H1 (cell line): ENCODE measurements at regions not wholly inside any gene's neighbourhood (a gene's known extent, or its start where the extent isn't known, plus 50 kb on each side); places are given as distances from the start of the nearest gene placed in this dataset.

Experiments used
- CTCF ChIA-PET: fragments of 300-600 bp; sonication (Branson Sonifier 250); formaldehyde crosslinking; loops from one replicate; lab custom pipeline; 2021; ENCODE audit not compliant: partially characterized antibody; lab: Charles Lee
- POLR2A ChIA-PET: fragments of 300-600 bp; sonication (Branson Sonifier 250); formaldehyde crosslinking; loops from one replicate; lab custom pipeline; 2021; ENCODE audit warnings: inconsistent platforms; ENCODE audit not compliant: partially characterized antibody; lab: Charles Lee
- DNase-seq, 2 experiments: peaks; one replicate each; pipeline versions ENCODE4 v3.0.0 to v3.0.0-alpha.2; 2010 to 2022; ENCODE audit warnings: low spot score in 2 of 2, low read depth in 1 of 2, mixed read lengths in 1 of 2
- FAIRE-seq: peaks from 2 replicates; lab custom pipeline; 2011; peaks lifted over from hg19 to GRCh38; lab: Jason Lieb, UNC
- H2AFZ ChIP-seq: 2 replicates; pipeline ENCODE4 v1.8.1; 2012; ENCODE audit warnings: low read length, inconsistent platforms
- H2AK5ac ChIP-seq: 2 replicates; pipeline ENCODE4 v1.6.1; 2013; ENCODE audit warnings: low read depth, low read length
- H2BK120ac ChIP-seq: replicated peaks from 2 replicates; pipeline ENCODE3; 2013; ENCODE audit warnings: low read depth, low read length, inconsistent platforms
- H2BK12ac ChIP-seq: 2 replicates; pipeline ENCODE4 v1.6.1; 2013; ENCODE audit warnings: low read depth, low read length
- H2BK15ac ChIP-seq: 2 replicates; pipeline ENCODE4 v1.6.1; 2013; ENCODE audit warnings: low read length
- H2BK20ac ChIP-seq: 2 replicates; pipeline ENCODE4 v1.6.1; 2013; ENCODE audit warnings: low read length
- H2BK5ac ChIP-seq: 2 replicates; pipeline ENCODE4 v1.6.1; 2013; ENCODE audit warnings: low read depth, low read length
- H3K14ac ChIP-seq: 2 replicates; pipeline ENCODE4 v1.6.1; 2013; ENCODE audit warnings: inconsistent platforms; ENCODE audit not compliant: insufficient read length
- H3K18ac ChIP-seq: 2 replicates; pipeline ENCODE4 v1.6.1; 2013; ENCODE audit warnings: low read length; ENCODE audit errors: extremely low read depth
- H3K23ac ChIP-seq: 2 replicates; pipeline ENCODE4 v1.6.1; 2013; ENCODE audit warnings: inconsistent platforms; ENCODE audit not compliant: insufficient read length
- H3K23me2 ChIP-seq: 2 replicates; pipeline ENCODE4 v1.6.1; 2013; ENCODE audit warnings: low read depth, low read length
- H3K27ac ChIP-seq: 2 replicates; pipeline ENCODE4 v1.6.1; 2011; ENCODE audit warnings: low read depth, low read length, inconsistent platforms
- H3K27me3 ChIP-seq, 4 experiments: replicated peaks in 1 of 4; 1 replicate in 1 of 4; 2 replicates in 3 of 4; pipeline versions ENCODE4 v1.6.1 to v1.8.1; 2011 to 2013; ENCODE audit warnings: low read length in 3 of 4, mild to moderate bottlenecking in 3 of 4, inconsistent platforms in 2 of 4, mixed read lengths in 2 of 4, moderate library complexity in 1 of 4; ENCODE audit not compliant: control insufficient read depth in 3 of 4, insufficient read depth in 3 of 4; ENCODE audit errors: extremely low read depth in 1 of 4
- H3K36me3 ChIP-seq, 4 experiments: 2 replicates each; pipeline versions ENCODE4 v1.6.1 to v1.8.1; 2011 to 2013; ENCODE audit warnings: mild to moderate bottlenecking in 4 of 4, low read length in 3 of 4, moderate library complexity in 2 of 4, control low read depth in 1 of 4, inconsistent platforms in 1 of 4; ENCODE audit not compliant: insufficient read depth in 4 of 4, control insufficient read depth in 2 of 4
- H3K4ac ChIP-seq: replicated peaks from 2 replicates; pipeline ENCODE3; 2013; ENCODE audit warnings: low read length, low read depth, mixed read lengths, inconsistent platforms; ENCODE audit not compliant: insufficient read length
- H3K4me1 ChIP-seq, 4 experiments: replicated peaks in 1 of 4; 1 replicate in 1 of 4; 2 replicates in 3 of 4; pipeline versions ENCODE4 v1.6.1 to v1.8.1; 2011 to 2013; ENCODE audit warnings: low read length in 3 of 4, inconsistent platforms in 2 of 4, mixed read lengths in 1 of 4; ENCODE audit not compliant: insufficient read depth in 4 of 4, control insufficient read depth in 3 of 4
- H3K4me2 ChIP-seq, 2 experiments: 2 replicates each; pipeline versions ENCODE4 v1.6.1 to v1.8.1; 2011 to 2013; ENCODE audit warnings: low read depth in 2 of 2, low read length in 2 of 2, control low read depth in 1 of 2, inconsistent platforms in 1 of 2, mild to moderate bottlenecking in 1 of 2; ENCODE audit not compliant: insufficient read depth in 1 of 2
- H3K4me3 ChIP-seq, 4 experiments: fragments of 200-600, 300-600 bp in 1 of 4; sonication (generic), shearing (Covaris generic), sonication (Bioruptor Twin) in 1 of 4; 2 replicates each; pipeline versions ENCODE4 v1.5.1 to v1.8.1; 2011 to 2016; ENCODE audit warnings: low read length in 4 of 4, low read depth in 3 of 4, control low read depth in 2 of 4, inconsistent platforms in 2 of 4, mild to moderate bottlenecking in 2 of 4, mixed read lengths in 1 of 4, moderate library complexity in 1 of 4; ENCODE audit not compliant: insufficient read depth in 2 of 4; ENCODE audit errors: extremely low read depth in 1 of 4
- H3K56ac ChIP-seq: replicated peaks from 2 replicates; pipeline ENCODE3; 2013; ENCODE audit warnings: low read depth, mild to moderate bottlenecking, mixed read lengths, low read length, inconsistent platforms; ENCODE audit not compliant: insufficient read length
- H3K79me1 ChIP-seq: 2 replicates; pipeline ENCODE4 v1.6.1; 2013; ENCODE audit warnings: low read depth, low read length, control low read depth
- H3K79me2 ChIP-seq, 2 experiments: 2 replicates each; pipeline versions ENCODE4 v1.6.1 to v1.8.1; 2012 to 2013; ENCODE audit warnings: low read length in 2 of 2, mild to moderate bottlenecking in 2 of 2, inconsistent platforms in 1 of 2; ENCODE audit not compliant: insufficient read depth in 2 of 2, control insufficient read depth in 1 of 2
- H3K9ac ChIP-seq, 4 experiments: replicated peaks in 1 of 4; 1 replicate in 1 of 4; 2 replicates in 3 of 4; pipeline versions ENCODE4 v1.6.1 to v1.8.1; 2011 to 2013; ENCODE audit warnings: low read depth in 3 of 4, low read length in 3 of 4, control low read depth in 2 of 4, mild to moderate bottlenecking in 2 of 4, moderate library complexity in 2 of 4, inconsistent platforms in 1 of 4; ENCODE audit errors: extremely low read depth in 1 of 4
- H3K9me3 ChIP-seq, 2 experiments: 2 replicates each; pipeline versions ENCODE4 v1.6.1 to v1.8.1; 2012 to 2013; ENCODE audit warnings: mild to moderate bottlenecking in 2 of 2, moderate library complexity in 2 of 2, control low read depth in 1 of 2, inconsistent platforms in 1 of 2, low read depth in 1 of 2, low read length in 1 of 2, mixed read lengths in 1 of 2; ENCODE audit not compliant: insufficient read depth in 2 of 2
- H4K20me1 ChIP-seq, 2 experiments: replicated peaks in 1 of 2; 2 replicates each; pipeline versions ENCODE3 to v1.8.1; 2011 to 2013; ENCODE audit warnings: inconsistent platforms in 2 of 2, low read length in 2 of 2, mild to moderate bottlenecking in 1 of 2; ENCODE audit not compliant: insufficient read depth in 2 of 2, control insufficient read depth in 1 of 2
- H4K5ac ChIP-seq: 2 replicates; pipeline ENCODE4 v1.6.1; 2013; ENCODE audit warnings: low read length, low read depth, mixed read lengths, inconsistent platforms; ENCODE audit not compliant: insufficient read length
- H4K8ac ChIP-seq: 2 replicates; pipeline ENCODE4 v1.8.0; 2013; ENCODE audit warnings: mild to moderate bottlenecking, moderate library complexity, low read length, inconsistent platforms; ENCODE audit not compliant: insufficient read depth; ENCODE audit errors: extremely low read depth
- H4K91ac ChIP-seq: replicated peaks from 2 replicates; pipeline ENCODE3; 2013; ENCODE audit warnings: low read length, mixed read lengths, inconsistent platforms; ENCODE audit not compliant: insufficient read length
- CBX8 ChIP-seq: fragments of 300-800, 300-1000 bp; sonication (generic); IDR thresholded peaks from 2 replicates; pipeline ENCODE4 v1.7.1; 2016; ENCODE audit warnings: low read depth, low read length, borderline replicate concordance
- CEBPB ChIP-seq: IDR thresholded peaks from 2 replicates; pipeline ENCODE4 v1.6.1; 2012; ENCODE audit warnings: low read depth, low read length
- EGR1 ChIP-seq: IDR thresholded peaks from 2 replicates; pipeline ENCODE4 v1.6.1; 2011; ENCODE audit warnings: low read depth, low read length, borderline replicate concordance
- FOSL1 ChIP-seq: IDR thresholded peaks from 2 replicates; pipeline ENCODE4 v1.6.1; 2011; ENCODE audit warnings: mild to moderate bottlenecking, low read depth, low read length, moderate library complexity; ENCODE audit not compliant: insufficient read depth
- GTF2F1 ChIP-seq: IDR thresholded peaks from 2 replicates; pipeline ENCODE4 v1.6.1; 2012; ENCODE audit warnings: low read depth, low read length, improper control_type of control experiment, borderline replicate concordance
- MAFK ChIP-seq: IDR thresholded peaks from 2 replicates; pipeline ENCODE4 v1.6.1; 2012; ENCODE audit warnings: low read depth, mild to moderate bottlenecking, improper control_type of control experiment, low read length
- NANOG ChIP-seq: IDR thresholded peaks from 2 replicates; pipeline ENCODE4 v1.6.1; 2011; ENCODE audit warnings: low read length, low read depth, mild to moderate bottlenecking, inconsistent platforms; ENCODE audit not compliant: insufficient read depth, poor library complexity, severe bottlenecking
- PHF8 ChIP-seq: fragments of 200-600 bp; sonication (generic); conservative IDR thresholded peaks from 2 replicates; pipeline ENCODE4 v1.7.1; 2012; ENCODE audit warnings: low read depth, mild to moderate bottlenecking, inconsistent platforms, low read length, moderate library complexity
- POLR2AphosphoS5 ChIP-seq: IDR thresholded peaks from 2 replicates; pipeline ENCODE4 v1.6.1; 2011; ENCODE audit warnings: low read depth, low read length
- RBBP5 ChIP-seq: IDR thresholded peaks from 2 replicates; pipeline ENCODE4 v1.7.1; 2012; ENCODE audit warnings: low read depth, mild to moderate bottlenecking, inconsistent platforms, low read length, moderate library complexity, borderline replicate concordance
- RNF2 ChIP-seq: fragments of 200-900, 300-1000 bp; sonication (generic); IDR thresholded peaks from 2 replicates; pipeline ENCODE4 v1.7.1; 2016; ENCODE audit warnings: borderline replicate concordance, low read depth, mild to moderate bottlenecking, antibody characterized with exemption, low read length; ENCODE audit not compliant: poor library complexity, severe bottlenecking; ENCODE audit errors: missing control alignments
- SP1 ChIP-seq: IDR thresholded peaks from 2 replicates; pipeline ENCODE4 v1.6.1; 2011; ENCODE audit warnings: low read depth, low read length
- SUZ12 ChIP-seq: fragments of 200-600 bp; sonication (generic); IDR thresholded peaks from 2 replicates; pipeline ENCODE4 v1.6.1; 2012; ENCODE audit warnings: mild to moderate bottlenecking, inconsistent platforms, low read length, moderate library complexity, mixed read lengths
- WGBS, 2 experiments: shearing (Covaris generic) in 1 of 2; methylation state at CpG; one replicate each; pipeline versions ENCODE4 v1.1.6 to v1.1.7; 2013 to 2015; ENCODE audit warnings: low lambda C conversion rate in 2 of 2, mixed read lengths in 2 of 2, inconsistent platforms in 1 of 2, low coverage in 1 of 2, missing lambda C conversion rate in 1 of 2; ENCODE audit not compliant: insufficient replicate concordance in 2 of 2, insufficient coverage in 1 of 2, insufficient read length in 1 of 2; ENCODE audit errors: extremely low coverage in 1 of 2, missing lambda C conversion rate in 1 of 2; 5-methylcytosine and 5-hydroxymethylcytosine counted together
- TF ChIP-seq, protein P1 (sequence below): IDR thresholded peaks from 2 replicates; pipeline ENCODE4 v1.6.1; 2011; ENCODE audit warnings: low read depth, mild to moderate bottlenecking, low read length; ENCODE audit not compliant: insufficient read depth

DNA sequence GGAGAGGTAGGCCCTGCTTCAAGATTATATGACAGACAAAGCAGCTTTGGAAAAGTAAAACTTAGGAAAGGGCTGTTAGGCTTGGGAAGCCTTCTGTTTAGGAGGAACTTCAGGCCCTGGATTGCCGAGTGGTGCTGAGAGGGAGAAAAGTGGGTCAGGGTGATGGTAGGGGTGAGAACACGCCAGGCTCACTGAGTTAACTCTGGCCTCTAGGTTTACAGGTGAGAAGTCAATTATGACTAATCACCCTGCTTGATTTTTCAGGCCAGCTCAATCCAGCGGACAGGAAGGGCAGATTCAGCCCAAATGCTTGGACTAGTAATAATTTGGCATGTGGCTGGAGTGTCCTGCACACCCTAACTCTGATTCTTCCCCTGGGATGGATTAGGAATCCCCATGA lies 365.1 kb upstream of the LMCD1 start:
- Histone ChIP-seq H3K27ac (no peak overlapping the region), H2BK15ac (no peak overlapping the region), H4K91ac (no peak overlapping the region), H3K4me2 (no peak overlapping the region), H3K36me3 (no peaks in the 10 kb centered on the region; a peak in 1 of 8 replicates), H2AK5ac (no peak overlapping the region), H3K18ac (no peak overlapping the region), H3K4ac (no peak overlapping the region), H3K79me1 (no peaks in the 10 kb centered on the region), H3K27me3 (no peaks in the 10 kb centered on the region), H4K8ac (no peak overlapping the region), H2BK5ac (no peak overlapping the region), H3K9me3 (0 out of 4 replicates have a peak, but pooled peaks cover 0 to 2% of the 10 kb centered on the region in 2 experiments), H3K9ac (no peak overlapping the region), H3K56ac (no peak overlapping the region), H2BK20ac (no peak overlapping the region), H3K23ac (no peak overlapping the region), H3K14ac (no peak overlapping the region), H2AFZ (no peak overlapping the region), H3K23me2 (no peaks in the 10 kb centered on the region), H4K5ac (no peak overlapping the region), H3K4me1 (no peaks in the 10 kb centered on the region), H3K79me2 (no peaks in the 10 kb centered on the region), H2BK120ac (no peak overlapping the region), H2BK12ac (no peak overlapping the region), H3K4me3 (no peak overlapping the region), H4K20me1 (no peaks in the 10 kb centered on the region)
- FAIRE-seq (no peak), DNase-seq (no peak)
- CTCF ChIA-PET: interaction anchor here (1.1 to 1.2 kb wide), 2 partner anchors 38 to 103 kb away, joined by 3 to 5 read pairs; no protein-coding TSS in a partner anchor
- POLR2A ChIA-PET: no interaction called here
- 92% methylated on average over 3 of the region's 3 CpGs; no CpG with 5 or more reads in 1 of the 2 experiments for WGBS, 2 experiments
- TF ChIP-seq PHF8 (no peak), SUZ12 (no peak), GTF2F1 (no peak), POLR2AphosphoS5 (no peak), EGR1 (no peak), NANOG (no peak), RBBP5 (no peak), RNF2 (no peak), MAFK (no peak), CBX8 (no peak), FOSL1 (no peak), CEBPB (no peak), SP1 (no peak)
- TF ChIP-seq, protein P1, sequence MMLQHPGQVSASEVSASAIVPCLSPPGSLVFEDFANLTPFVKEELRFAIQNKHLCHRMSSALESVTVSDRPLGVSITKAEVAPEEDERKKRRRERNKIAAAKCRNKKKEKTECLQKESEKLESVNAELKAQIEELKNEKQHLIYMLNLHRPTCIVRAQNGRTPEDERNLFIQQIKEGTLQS: no peak
